Liver (tissue), 3 donors: ENCODE measurements at regions not wholly inside any gene's neighbourhood (a gene's known extent, or its start where the extent isn't known, plus 50 kb on each side); places are given as distances from the start of the nearest gene placed in this dataset.

Experiments
- ATF3 ChIP-seq: IDR thresholded peaks from 2 replicates; pipeline ENCODE4 v1.6.1; 2016; ENCODE audit warnings: antibody characterized with exemption
- CTCF ChIP-seq: fragments of 150-350 bp; IDR thresholded peaks from 2 replicates; pipeline ENCODE4 v1.5.1; 2017; ENCODE audit warnings: improper control_type of control experiment, low read depth, low read length; ENCODE audit not compliant: missing input control
- EGR1 ChIP-seq, 2 donors: IDR thresholded peaks; 2 replicates each; pipeline ENCODE4 v1.6.1; 2016 to 2018; ENCODE audit warnings: antibody characterized with exemption in 2 of 2, low read depth in 2 of 2
- FOXA1 ChIP-seq: IDR thresholded peaks from 2 replicates; pipeline ENCODE4 v1.6.1; 2016; ENCODE audit warnings: antibody characterized with exemption
- FOXA2 ChIP-seq: IDR thresholded peaks from 2 replicates; pipeline ENCODE4 v1.6.1; 2016; ENCODE audit warnings: antibody characterized with exemption
- GABPA ChIP-seq, 2 donors: IDR thresholded peaks in 1 of 2; conservative IDR thresholded peaks in 1 of 2; 2 replicates each; pipeline ENCODE4 v1.6.1; 2016; ENCODE audit warnings: antibody characterized with exemption in 2 of 2, mild to moderate bottlenecking in 1 of 2, moderate library complexity in 1 of 2
- JUND ChIP-seq, 2 donors: IDR thresholded peaks; 2 replicates each; pipeline ENCODE4 v1.6.1; 2016; ENCODE audit warnings: antibody characterized with exemption in 2 of 2
- MAX ChIP-seq: IDR thresholded peaks from 2 replicates; pipeline ENCODE4 v1.6.1; 2016; ENCODE audit warnings: antibody characterized with exemption
- RAD21 ChIP-seq, 2 donors: IDR thresholded peaks; 2 replicates each; pipeline ENCODE4 v1.6.1; 2016; ENCODE audit warnings: antibody characterized with exemption in 2 of 2, mild to moderate bottlenecking in 2 of 2
- REST ChIP-seq: IDR thresholded peaks from 2 replicates; pipeline ENCODE4 v1.6.1; 2016; ENCODE audit warnings: antibody characterized with exemption, mild to moderate bottlenecking
- RXRA ChIP-seq, 2 donors: IDR thresholded peaks; 2 replicates each; pipeline ENCODE4 v1.6.1; 2017 to 2018; ENCODE audit warnings: antibody characterized with exemption in 2 of 2, mild to moderate bottlenecking in 1 of 2
- TAF1 ChIP-seq: conservative IDR thresholded peaks from 2 replicates; pipeline ENCODE4 v1.6.1; 2016; ENCODE audit warnings: antibody characterized with exemption, mild to moderate bottlenecking
- YY1 ChIP-seq: IDR thresholded peaks from 2 replicates; pipeline ENCODE4 v1.6.1; 2016; ENCODE audit warnings: antibody characterized with exemption, mild to moderate bottlenecking
- ZBTB33 ChIP-seq: IDR thresholded peaks from 2 replicates; pipeline ENCODE4 v1.6.1; 2016; ENCODE audit warnings: antibody characterized with exemption
- donor health status: healthy.
- donor health status: healthy.

- TF ChIP-seq CTCF: no peak
- no peak for TF ChIP-seq TAF1
- no peak for TF ChIP-seq REST
- no peak for TF ChIP-seq EGR1 (IDR thresholded peaks at IDR 0.05; ENCODE audit: low read depth in 2 of 2)
- no peak for TF ChIP-seq RXRA (IDR thresholded peaks at IDR 0.05)
- no peak for TF ChIP-seq MAX
- TF ChIP-seq GABPA (IDR thresholded peaks at IDR 0.05 in 1 of 2, conservative IDR thresholded peaks at IDR 0.05 in 1 of 2): no peak
- TF ChIP-seq ZBTB33: no peak
- no peak for TF ChIP-seq RAD21 (IDR thresholded peaks at IDR 0.05)
- TF ChIP-seq YY1: no peak
- no peak for TF ChIP-seq JUND (IDR thresholded peaks at IDR 0.05)
- no peak for TF ChIP-seq FOXA1
- TF ChIP-seq ATF3: no peak
- no peak for TF ChIP-seq FOXA2
Measured at GRCh38 chr19:29293736-29294342, 80.9 kb upstream of the UQCRFS1 start.
